Lung (tissue), 11 donors: ENCODE measurements at regions not wholly inside any gene's neighbourhood (a gene's known extent, or its start where the extent isn't known, plus 50 kb on each side); places are given as distances from the start of the nearest gene placed in this dataset.

Source experiments
- ATAC-seq: fragments of 200-7000 bp; cut with Tn5 transposase; one replicate; pipeline ENCODE4 v1.9.1; 2020; ENCODE audit warnings: moderate number of reproducible peaks; ENCODE audit not compliant: insufficient read depth, low FRiP score
- DNase-seq, 3 donors: peaks; one replicate each; pipeline ENCODE4 v3.0.0-alpha.2; 2013 to 2017
- H3K27ac ChIP-seq, 2 donors: one replicate each; pipeline ENCODE4 v1.5.1; 2013; ENCODE audit warnings: mild to moderate bottlenecking in 2 of 2, moderate library complexity in 2 of 2, control low read depth in 1 of 2, inconsistent platforms in 1 of 2, low read depth in 1 of 2, low read length in 1 of 2
- H3K27me3 ChIP-seq, 3 donors: one replicate each; pipeline ENCODE4 v1.5.1; 2013; ENCODE audit warnings: low read length in 2 of 3; ENCODE audit not compliant: control insufficient read depth in 3 of 3, insufficient read depth in 3 of 3
- H3K36me3 ChIP-seq, 4 donors: one replicate each; pipeline ENCODE4 v1.5.1; 2013; ENCODE audit warnings: low read length in 4 of 4, mild to moderate bottlenecking in 1 of 4, moderate library complexity in 1 of 4; ENCODE audit not compliant: control insufficient read depth in 4 of 4, insufficient read depth in 4 of 4
- H3K4me1 ChIP-seq, 5 donors: one replicate each; pipeline ENCODE4 v1.5.1; 2013; ENCODE audit warnings: low read length in 5 of 5, mild to moderate bottlenecking in 2 of 5, moderate library complexity in 1 of 5; ENCODE audit not compliant: control insufficient read depth in 5 of 5, insufficient read depth in 5 of 5
- H3K4me3 ChIP-seq: one replicate; pipeline ENCODE4 v1.5.1; 2013; ENCODE audit warnings: mild to moderate bottlenecking, control low read depth, moderate library complexity
- H3K9ac ChIP-seq, 2 donors: one replicate each; pipeline ENCODE4 v1.5.1; 2013; ENCODE audit warnings: low read length in 2 of 2, control low read depth in 1 of 2; ENCODE audit not compliant: insufficient read depth in 1 of 2
- H3K9me3 ChIP-seq, 4 donors: one replicate each; pipeline ENCODE4 v1.5.1; 2013; ENCODE audit warnings: low read length in 3 of 4, mild to moderate bottlenecking in 1 of 4, moderate library complexity in 1 of 4; ENCODE audit not compliant: control insufficient read depth in 4 of 4, insufficient read depth in 3 of 4
- WGBS, 2 donors: extraction: QIAGEN DNeasy Blood & Tissue Kit; methylation state at CpG; one replicate each; pipeline ENCODE4 v1.1.7; 2013; 5-methylcytosine and 5-hydroxymethylcytosine counted together
- TF ChIP-seq, protein P1 (sequence below): IDR thresholded peaks from 2 replicates; pipeline ENCODE4 v1.5.1; 2012; ENCODE audit warnings: mild to moderate bottlenecking; ENCODE audit errors: control extremely low read depth, extremely low read depth
- donor health status: control.
- donor health status: control.
- donor health status: Bipolar disorder and iron deficiency.
- donor health status: healthy.
- donor health status: DM: yes; HTN: yes; CAD: no.

DNA sequence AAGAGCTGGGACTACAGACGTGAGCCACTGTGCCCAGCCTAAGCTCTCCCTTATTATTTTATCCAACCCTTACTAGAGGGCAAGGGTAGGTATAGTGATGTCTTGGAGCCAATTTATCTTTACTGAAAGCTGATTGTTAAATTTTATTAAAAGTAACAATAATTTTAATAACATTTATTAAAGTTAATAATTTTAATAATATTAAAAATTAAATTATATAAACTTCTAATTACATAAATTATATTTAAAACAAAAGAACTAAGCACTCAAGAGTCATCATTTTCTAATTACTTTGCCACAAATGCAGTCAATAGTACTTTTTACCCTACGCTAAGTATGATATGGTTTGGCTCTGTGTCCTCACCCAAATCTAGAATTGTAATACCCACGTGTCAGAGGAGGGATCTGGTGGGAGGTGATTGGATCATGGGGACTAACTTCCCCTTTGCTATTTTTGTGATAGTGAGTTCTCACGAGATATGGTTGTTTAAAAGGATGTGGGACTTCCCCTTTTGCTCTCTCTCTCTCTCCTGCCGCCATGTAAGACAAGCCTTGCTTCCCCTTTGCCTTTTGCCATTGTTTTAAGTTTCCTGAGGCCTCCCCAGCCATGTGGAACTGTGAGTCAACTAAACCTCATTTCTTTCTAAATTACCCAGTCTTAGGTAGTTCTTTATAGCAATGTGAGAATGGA, 58.4 kb upstream of the ETV1 start:
- H3K27me3 ChIP-seq: no peaks in the 10 kb centered on the region
- TF ChIP-seq, protein P1, sequence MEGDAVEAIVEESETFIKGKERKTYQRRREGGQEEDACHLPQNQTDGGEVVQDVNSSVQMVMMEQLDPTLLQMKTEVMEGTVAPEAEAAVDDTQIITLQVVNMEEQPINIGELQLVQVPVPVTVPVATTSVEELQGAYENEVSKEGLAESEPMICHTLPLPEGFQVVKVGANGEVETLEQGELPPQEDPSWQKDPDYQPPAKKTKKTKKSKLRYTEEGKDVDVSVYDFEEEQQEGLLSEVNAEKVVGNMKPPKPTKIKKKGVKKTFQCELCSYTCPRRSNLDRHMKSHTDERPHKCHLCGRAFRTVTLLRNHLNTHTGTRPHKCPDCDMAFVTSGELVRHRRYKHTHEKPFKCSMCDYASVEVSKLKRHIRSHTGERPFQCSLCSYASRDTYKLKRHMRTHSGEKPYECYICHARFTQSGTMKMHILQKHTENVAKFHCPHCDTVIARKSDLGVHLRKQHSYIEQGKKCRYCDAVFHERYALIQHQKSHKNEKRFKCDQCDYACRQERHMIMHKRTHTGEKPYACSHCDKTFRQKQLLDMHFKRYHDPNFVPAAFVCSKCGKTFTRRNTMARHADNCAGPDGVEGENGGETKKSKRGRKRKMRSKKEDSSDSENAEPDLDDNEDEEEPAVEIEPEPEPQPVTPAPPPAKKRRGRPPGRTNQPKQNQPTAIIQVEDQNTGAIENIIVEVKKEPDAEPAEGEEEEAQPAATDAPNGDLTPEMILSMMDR: no peak
- H3K27ac ChIP-seq: no peak overlapping the region
- H3K9ac ChIP-seq: no peak overlapping the region
- WGBS, 2 donors: 52 to 60% methylated on average over 5 of the region's 5 CpGs
- H3K9me3 ChIP-seq: no peaks in the 10 kb centered on the region
- no peaks in the 10 kb centered on the region for H3K4me1 ChIP-seq
- ATAC-seq (no peak), DNase-seq (no peak)
- no peak overlapping the region for H3K4me3 ChIP-seq
- no peaks in the 10 kb centered on the region for H3K36me3 ChIP-seq

DNA sequence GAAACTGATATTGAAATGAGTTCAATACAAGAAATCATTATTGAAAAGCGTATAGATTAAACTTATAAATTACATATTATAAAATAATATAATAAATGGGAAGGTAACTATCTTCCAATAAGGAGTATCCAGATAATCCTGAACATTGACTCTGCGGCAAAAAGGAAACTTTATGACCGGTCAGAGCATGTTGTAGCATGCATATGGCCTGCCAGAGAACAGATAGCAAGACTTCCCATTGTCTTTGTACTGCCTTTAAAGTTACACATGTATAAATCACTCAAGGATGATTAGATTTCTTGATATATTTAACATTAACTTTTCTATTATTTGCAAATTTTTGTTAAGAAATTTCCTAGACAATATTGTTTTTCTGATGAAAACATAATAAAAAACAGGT, 56.2 kb upstream of the ETV1 start:
- WGBS, 2 donors: 90 to 94% methylated on average over 3 of the region's 3 CpGs
- Histone ChIP-seq H3K36me3 (no peaks in the 10 kb centered on the region), H3K4me3 (no peak overlapping the region), H3K4me1 (no peaks in the 10 kb centered on the region), H3K27ac (no peak overlapping the region), H3K9ac (no peak overlapping the region), H3K27me3 (no peaks in the 10 kb centered on the region), H3K9me3 (no peaks in the 10 kb centered on the region)
- DNase-seq (no peak), ATAC-seq (no peak)
- TF ChIP-seq, protein P1: no peak

DNA sequence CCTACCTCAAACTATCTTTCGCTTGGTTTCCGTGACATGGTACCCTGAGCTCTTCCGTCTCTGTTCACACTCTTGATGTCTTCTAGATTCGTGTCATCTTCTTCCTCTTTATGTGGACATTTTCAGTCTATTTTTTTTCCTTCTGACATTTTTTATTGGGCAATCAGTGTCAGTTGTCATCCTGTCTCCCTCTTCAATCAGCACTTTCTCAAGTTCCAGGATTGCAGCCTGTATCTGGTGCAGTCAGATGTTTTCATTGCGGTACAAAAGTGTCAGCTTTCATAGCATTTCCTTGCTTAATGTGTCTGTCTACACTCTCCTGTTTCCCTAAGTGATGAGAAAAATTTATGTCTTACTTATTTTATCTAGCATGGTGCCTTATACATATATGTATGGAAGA, 51.1 kb upstream of the ETV1 start:
- H3K9me3 ChIP-seq: no peaks in the 10 kb centered on the region
- no peak overlapping the region for H3K27ac ChIP-seq
- no peaks in the 10 kb centered on the region for H3K4me1 ChIP-seq
- no peak for ATAC-seq
- H3K27me3 ChIP-seq: no peaks in the 10 kb centered on the region
- 91 to 93% methylated on average over 5 of the region's 5 CpGs for WGBS, 2 donors
- no peak for DNase-seq
- H3K36me3 ChIP-seq: no peaks in the 10 kb centered on the region
- no peak overlapping the region for H3K4me3 ChIP-seq
- TF ChIP-seq, protein P1: no peak
- no peak overlapping the region for H3K9ac ChIP-seq
